ENCODE measurements at regions not wholly inside any gene's neighbourhood (a gene's known extent, or its start where the extent isn't known, plus 50 kb on each side); places are given as distances from the start of the nearest gene placed in this dataset.

DNA sequence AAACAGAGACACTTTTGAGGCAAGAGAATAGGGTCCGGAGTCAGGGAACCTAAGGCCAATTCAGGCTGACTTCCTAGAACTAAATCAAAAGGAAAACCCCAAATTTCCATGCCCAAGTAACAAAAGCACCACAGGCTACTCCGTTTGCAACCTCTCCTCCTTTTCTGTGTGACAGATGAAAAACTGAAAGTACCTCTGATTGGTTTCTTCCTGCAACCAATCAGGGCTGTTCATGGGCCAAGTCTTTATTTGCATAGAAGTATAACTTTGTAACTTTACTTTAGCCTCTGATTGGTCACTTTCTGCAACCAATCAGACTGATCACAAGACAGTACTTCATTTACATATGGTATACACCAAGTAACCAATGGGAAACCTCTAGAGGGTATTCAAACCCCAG lies 239.9 kb upstream of the KCND2 start:
- H3K36me3 ChIP-seq, result no peaks in the 10 kb centered on the region
- no peak for DNase-seq

DNA sequence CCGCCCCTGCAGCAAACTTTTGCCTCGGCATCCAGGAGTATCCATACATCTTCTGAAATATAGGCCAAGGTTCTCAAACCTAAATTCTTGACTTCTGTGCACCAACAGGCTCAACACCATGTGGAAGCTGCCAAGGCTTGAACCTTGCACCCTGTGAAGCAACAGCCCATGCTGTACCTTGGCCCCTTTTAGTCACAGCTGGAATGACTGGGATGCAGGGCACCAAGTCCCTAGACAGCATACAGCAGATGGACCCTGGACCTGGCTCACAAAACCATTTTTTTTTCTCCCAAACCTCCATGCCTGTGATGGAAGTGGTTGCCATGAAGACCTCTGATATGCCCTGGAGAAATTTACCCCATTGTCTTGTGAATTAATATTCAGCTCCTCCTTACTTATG lies 233.8 kb upstream of the KCND2 start:
- Histone ChIP-seq H3K27ac (no peak overlapping the region), H3K27me3 (no peaks in the 10 kb centered on the region), H3K4me1 (no peaks in the 10 kb centered on the region), H3K36me3 (no peaks in the 10 kb centered on the region), H3K9me3 (no peaks in the 10 kb centered on the region), H3K4me3 (no peak overlapping the region)
- no peak for TF ChIP-seq POLR2A (IDR thresholded peaks at IDR 0.05)
- TF ChIP-seq, protein P1, sequence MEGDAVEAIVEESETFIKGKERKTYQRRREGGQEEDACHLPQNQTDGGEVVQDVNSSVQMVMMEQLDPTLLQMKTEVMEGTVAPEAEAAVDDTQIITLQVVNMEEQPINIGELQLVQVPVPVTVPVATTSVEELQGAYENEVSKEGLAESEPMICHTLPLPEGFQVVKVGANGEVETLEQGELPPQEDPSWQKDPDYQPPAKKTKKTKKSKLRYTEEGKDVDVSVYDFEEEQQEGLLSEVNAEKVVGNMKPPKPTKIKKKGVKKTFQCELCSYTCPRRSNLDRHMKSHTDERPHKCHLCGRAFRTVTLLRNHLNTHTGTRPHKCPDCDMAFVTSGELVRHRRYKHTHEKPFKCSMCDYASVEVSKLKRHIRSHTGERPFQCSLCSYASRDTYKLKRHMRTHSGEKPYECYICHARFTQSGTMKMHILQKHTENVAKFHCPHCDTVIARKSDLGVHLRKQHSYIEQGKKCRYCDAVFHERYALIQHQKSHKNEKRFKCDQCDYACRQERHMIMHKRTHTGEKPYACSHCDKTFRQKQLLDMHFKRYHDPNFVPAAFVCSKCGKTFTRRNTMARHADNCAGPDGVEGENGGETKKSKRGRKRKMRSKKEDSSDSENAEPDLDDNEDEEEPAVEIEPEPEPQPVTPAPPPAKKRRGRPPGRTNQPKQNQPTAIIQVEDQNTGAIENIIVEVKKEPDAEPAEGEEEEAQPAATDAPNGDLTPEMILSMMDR (IDR thresholded peaks at IDR 0.05), result no peak
- no peak for DNase-seq
- intact Hi-C loops (cut with DNase I; ENCODE audit: low total_unique reads), result no loop called here

More for the DNA sequence above, 239.9 kb upstream of the KCND2 start:
- no peak overlapping the region for H3K27ac ChIP-seq
- no peak overlapping the region for H3K4me3 ChIP-seq
- no peaks in the 10 kb centered on the region for H3K9me3 ChIP-seq
- no peak for TF ChIP-seq POLR2A (IDR thresholded peaks at IDR 0.05)
- TF ChIP-seq, protein P1 (IDR thresholded peaks at IDR 0.05), result no peak
- intact Hi-C loops (cut with DNase I; ENCODE audit: low total_unique reads), result no loop called here
- no peaks in the 10 kb centered on the region for H3K4me1 ChIP-seq
- no peaks in the 10 kb centered on the region for H3K27me3 ChIP-seq

DNA sequence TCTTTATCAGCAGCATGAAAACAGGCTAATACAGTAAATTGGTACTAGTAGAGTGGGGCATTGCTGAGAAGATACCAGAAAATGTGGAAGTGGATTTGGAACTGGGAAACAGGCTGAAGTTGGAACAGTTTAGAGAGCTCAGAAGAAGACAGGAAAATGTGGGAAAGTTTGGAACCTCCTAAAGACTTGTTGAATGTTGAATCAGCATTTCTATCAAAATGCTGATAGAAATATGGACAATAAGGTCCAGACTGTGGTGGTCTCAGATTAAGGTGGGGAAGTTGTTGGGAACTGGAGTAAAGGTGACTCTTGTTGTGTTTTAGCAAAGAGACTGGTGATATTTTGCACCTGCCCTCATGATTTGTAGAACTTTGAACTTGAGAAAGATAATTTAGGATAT lies 231.2 kb upstream of the KCND2 start:
- Histone ChIP-seq H3K9me3 (no peaks in the 10 kb centered on the region), H3K36me3 (no peaks in the 10 kb centered on the region), H3K27ac (no peak overlapping the region), H3K27me3 (no peaks in the 10 kb centered on the region), H3K4me3 (no peak overlapping the region), H3K4me1 (no peaks in the 10 kb centered on the region)
- DNase-seq, result no peak
- intact Hi-C loops (cut with DNase I; ENCODE audit: low total_unique reads), result no loop called here
- TF ChIP-seq, protein P1 (IDR thresholded peaks at IDR 0.05), result no peak
- TF ChIP-seq POLR2A (IDR thresholded peaks at IDR 0.05), result no peak

DNA sequence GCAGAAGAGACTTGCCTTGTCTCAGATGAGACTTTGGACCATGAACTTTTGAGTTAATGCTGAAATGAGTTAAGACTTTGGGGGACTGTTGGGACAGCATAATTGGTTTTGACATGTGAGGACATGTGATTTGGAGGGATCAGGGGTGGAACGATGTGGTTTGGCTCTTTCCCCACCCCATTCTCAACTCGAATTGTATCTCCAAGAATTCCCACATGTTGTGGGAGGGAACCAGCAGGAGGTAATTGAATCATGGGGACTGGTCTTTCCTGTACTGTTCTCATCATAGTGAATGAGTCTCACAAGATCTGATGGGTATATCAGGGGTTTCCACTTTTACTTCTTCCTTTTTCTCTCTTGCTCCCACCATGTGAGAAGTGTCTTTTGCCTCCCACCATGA lies 229.7 kb upstream of the KCND2 start:
- no peaks in the 10 kb centered on the region for H3K9me3 ChIP-seq
- intact Hi-C loops (cut with DNase I; ENCODE audit: low total_unique reads), result no loop called here
- H3K27ac ChIP-seq, result no peak overlapping the region
- no peak for DNase-seq
- TF ChIP-seq POLR2A (IDR thresholded peaks at IDR 0.05), result no peak
- TF ChIP-seq, protein P1 (IDR thresholded peaks at IDR 0.05), result no peak
- no peaks in the 10 kb centered on the region for H3K4me1 ChIP-seq
- H3K27me3 ChIP-seq, result no peaks in the 10 kb centered on the region
- no peaks in the 10 kb centered on the region for H3K36me3 ChIP-seq
- no peak overlapping the region for H3K4me3 ChIP-seq

DNA sequence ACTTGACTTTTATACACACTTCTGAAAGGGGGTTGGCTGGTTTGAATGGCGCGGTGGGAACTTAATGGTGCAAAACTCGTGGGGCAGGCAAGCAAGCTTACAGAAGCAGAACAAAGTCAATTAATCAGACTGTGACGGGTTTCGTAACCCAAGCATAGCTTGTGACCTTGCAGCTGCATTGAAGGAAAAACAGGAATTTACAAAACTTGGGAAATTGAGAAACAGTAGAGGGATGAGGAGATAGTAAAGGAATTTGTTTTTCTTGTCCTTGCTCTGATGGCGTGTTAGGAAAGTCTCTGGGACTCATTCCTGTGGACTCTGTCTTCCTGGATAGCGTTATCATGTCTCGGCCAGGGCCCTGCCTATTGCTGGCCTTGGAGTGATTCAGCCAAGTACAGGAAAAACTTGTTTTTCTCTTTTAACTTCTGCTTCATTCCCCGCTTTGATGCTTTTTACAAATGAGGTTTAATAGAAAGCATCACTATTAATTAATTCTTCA lies 220.0 kb upstream of the KCND2 start:
- Histone ChIP-seq H3K27ac (peak overlapping the region; percentile 70 to 72), H3K27me3 (no peaks in the 10 kb centered on the region), H3K4me3 (no peak overlapping the region), H3K36me3 (no peaks in the 10 kb centered on the region), H3K9me3 (no peaks in the 10 kb centered on the region), H3K4me1 (no peaks in the 10 kb centered on the region)
- TF ChIP-seq POLR2A (IDR thresholded peaks at IDR 0.05), result no peak
- TF ChIP-seq, protein P1 (IDR thresholded peaks at IDR 0.05), result no peak
- peak; percentile 70 to 80 for DNase-seq
- intact Hi-C loops (cut with DNase I; ENCODE audit: low total_unique reads), result no loop called here
